ENCODE measurements at regions not wholly inside any gene's neighbourhood (a gene's known extent, or its start where the extent isn't known, plus 50 kb on each side); places are given as distances from the start of the nearest gene placed in this dataset.
"Not testable (repeated sequence)": the region's sequence is repeated elsewhere in the genome, so short reads cannot be mapped to it uniquely, and the experiment has no call there.

- no peak for DNase-seq
Observed at GRCh38 chr4:170529748-170530722, 440.3 kb upstream of the AADAT start.

DNA sequence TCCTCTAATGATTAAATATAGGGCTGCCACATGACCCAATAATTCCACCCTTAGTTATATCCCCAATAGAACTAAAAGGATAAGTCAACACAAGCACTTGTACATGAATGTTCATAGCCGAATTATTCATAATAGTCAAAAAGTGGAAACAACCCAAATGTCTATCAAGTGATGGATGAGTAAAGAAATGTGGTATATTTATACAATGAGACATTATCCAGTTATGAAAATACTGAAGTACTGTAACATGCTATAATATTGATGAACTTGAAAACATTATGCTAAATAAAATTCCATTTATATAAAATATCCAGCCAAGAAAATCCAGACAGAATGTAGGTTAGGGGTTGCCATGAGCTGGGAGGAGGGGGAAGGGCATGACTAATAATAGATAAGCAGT, 436.7 kb upstream of the AADAT start:
- DNase-seq, result no peak

DNA sequence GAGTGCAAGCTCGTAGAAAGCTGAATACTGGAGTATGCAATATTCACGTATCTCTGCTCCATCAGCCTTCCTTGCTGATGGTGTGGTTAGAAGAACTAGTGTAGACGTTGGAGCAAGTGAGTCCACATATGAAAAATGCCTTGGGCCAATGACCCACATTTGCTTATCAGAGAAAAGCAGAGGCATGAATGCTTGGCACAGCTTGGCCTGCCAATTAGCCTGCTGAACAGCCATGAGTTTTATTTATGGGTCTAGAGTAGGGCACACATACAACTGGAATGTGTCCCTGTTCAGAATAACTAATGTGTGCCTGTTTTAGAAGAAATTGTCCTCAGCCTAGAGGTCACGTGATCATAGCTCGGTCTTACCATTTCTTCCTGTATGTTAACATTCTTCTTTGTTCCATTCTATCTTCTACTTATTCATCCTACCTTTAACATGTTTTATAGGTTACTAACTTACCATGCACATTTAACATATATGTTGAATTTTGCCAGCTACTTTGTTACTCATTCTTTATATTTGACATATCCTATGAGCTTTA, 432.7 kb upstream of the AADAT start:
- no peak for DNase-seq

- no peak for DNase-seq
Observed at GRCh38 chr4:170497689-170498088, 407.9 kb upstream of the AADAT start.

DNA sequence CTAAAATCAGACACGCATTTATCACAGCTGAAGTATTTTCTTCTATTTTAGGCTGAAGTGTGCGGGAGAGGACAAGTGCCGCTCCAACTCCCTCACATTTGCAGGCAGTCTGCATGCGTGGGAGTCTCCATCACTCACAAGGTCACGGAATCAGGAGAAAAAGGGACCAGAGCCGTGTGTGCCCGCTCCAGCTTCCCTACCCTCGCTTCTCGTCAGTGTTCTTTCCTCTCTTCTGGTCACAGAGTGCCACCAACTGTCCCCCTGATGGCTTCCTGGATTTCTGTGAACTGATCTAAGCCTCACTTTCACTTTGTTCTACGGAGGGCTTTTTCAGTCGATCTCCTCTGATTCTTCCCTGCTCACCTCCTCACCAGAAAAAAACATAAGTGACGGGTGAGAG, 407.4 kb upstream of the AADAT start:
- peak; percentile 1 for DNase-seq

- DNase-seq, result no peak
Observed at GRCh38 chr4:170491981-170492380, 402.2 kb upstream of the AADAT start.

DNA sequence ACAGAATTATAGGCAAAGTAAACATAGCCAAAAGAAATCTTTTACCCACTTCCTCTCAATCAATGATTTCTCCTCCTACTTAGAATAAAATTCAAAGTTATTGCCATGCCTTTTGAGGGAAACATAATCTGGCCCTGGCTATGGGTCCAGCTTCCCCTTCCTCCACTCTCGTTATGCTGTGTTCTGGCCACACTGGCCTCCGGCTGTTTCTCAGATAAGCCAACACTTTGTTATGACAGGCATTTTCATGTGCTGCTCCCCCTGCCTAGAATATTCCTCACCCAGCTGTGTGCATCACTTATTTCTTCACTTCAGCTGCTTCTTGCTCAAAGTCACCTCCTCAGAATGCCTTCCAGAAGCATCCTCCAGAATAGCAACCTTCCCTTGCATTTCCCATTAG, 386.6 kb upstream of the AADAT start:
- no peak for DNase-seq

DNA sequence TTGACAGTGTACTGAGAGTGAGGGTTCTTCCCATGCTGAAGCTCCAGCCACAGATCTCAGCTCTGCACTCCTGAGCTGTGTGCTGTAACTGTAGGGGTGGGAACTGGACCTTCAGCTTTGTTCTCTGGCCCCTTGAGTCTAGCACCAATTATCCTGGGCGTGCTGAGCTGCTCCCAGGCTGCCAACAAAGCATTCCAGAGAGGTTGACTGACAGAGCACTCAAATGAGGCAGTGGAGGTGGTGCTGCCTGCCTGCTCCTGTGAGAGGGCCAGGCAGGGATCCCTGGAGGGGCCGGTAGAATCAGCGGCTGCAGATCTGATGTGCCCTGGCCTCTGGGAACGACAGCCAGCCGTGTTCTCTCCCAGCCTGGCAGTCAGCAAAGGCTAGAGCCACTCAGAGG, 375.7 kb upstream of the AADAT start:
- no peak for DNase-seq

DNA sequence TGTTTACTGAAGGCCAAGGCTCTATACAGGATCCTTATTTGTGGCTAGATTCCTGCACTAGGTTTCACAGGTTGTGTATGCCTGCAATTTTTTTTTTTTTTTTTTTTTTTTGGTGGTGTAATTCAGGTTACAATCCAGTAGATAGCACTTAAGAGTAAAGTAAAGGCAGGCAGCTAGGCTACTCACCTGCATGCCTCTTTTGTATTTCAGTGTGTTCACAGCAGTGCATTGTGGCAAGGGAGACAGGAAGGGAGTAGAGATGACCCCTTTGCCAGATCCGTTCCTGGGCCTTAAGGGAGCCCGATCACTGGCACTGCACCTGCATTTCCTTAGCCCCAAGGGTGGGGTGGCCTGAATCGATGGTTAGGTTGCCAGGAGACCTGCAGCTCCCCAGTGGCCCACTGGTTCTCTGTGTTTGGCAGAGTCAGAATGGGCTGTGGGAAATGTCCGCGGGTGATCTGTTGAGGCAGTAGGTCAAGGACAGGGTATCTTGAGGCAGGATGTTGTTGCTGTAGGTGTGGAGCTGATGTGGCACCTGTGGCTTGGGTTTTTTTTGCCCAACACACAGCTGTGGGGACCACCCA, 374.9 kb upstream of the AADAT start:
- no peak for DNase-seq

DNA sequence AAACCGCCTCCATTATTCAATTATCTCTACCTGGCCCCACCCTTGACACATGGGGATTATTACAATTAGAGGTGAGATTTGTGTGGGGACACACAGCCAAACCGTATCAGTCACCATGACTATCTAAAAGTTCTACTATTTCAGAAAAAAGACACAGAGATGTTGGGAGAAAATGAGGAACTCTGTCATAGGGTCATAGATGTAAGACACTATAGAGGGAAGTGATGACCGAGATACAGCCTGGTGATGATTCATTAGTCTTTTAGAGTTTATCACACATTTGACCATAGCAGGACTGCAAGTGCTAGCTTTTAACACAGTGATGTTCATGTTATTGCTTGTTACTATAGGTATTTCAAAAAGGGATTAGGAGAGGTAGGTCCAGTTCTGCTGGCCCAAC, 357.0 kb upstream of the AADAT start:
- DNase-seq, result no peak

- DNase-seq, result not testable (repeated sequence)
Observed at GRCh38 chr4:170441146-170441545, 351.4 kb upstream of the AADAT start.

- DNase-seq, result no peak
Observed at GRCh38 chr4:170428929-170429328, 339.2 kb upstream of the AADAT start.

- no peak for DNase-seq
Observed at GRCh38 chr4:170425521-170426143, 335.9 kb upstream of the AADAT start.

GRCh38 chr4:170425040-170425439, 335.3 kb upstream of the AADAT start:
- DNase-seq, result no peak

GRCh38 chr4:170423137-170423536, 333.4 kb upstream of the AADAT start:
- no peak for DNase-seq

- DNase-seq, result no peak
Observed at GRCh38 chr4:170420255-170420693, 330.5 kb upstream of the AADAT start.

DNA sequence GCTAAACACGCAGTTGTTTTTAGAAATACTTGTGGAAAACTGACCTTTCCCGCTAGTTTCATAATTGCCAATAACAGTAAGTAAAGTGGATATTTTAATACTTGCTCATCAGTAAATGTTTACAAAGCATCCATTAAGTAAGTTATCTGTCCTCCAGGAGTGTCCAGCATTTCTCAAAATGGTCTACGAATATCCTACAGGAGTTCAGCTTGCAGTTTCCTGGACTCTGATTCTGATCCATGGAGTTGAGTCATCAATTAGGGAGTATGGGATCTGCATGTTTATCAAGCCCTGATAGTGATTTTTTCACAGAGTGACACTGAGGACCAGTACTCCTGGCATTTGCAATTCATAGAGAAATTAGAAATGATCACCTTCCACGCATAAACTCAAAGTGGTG, 325.2 kb upstream of the AADAT start:
- no peak for DNase-seq

- DNase-seq, result no peak
Observed at GRCh38 chr4:170414360-170414759, 324.6 kb upstream of the AADAT start.

GRCh38 chr4:170413951-170414350, 324.2 kb upstream of the AADAT start:
- DNase-seq, result no peak

- DNase-seq, result no peak
Observed at GRCh38 chr4:170400361-170400760, 310.6 kb upstream of the AADAT start.

- DNase-seq, result no peak
Observed at GRCh38 chr4:170399581-170400293, 310.0 kb upstream of the AADAT start.

DNA sequence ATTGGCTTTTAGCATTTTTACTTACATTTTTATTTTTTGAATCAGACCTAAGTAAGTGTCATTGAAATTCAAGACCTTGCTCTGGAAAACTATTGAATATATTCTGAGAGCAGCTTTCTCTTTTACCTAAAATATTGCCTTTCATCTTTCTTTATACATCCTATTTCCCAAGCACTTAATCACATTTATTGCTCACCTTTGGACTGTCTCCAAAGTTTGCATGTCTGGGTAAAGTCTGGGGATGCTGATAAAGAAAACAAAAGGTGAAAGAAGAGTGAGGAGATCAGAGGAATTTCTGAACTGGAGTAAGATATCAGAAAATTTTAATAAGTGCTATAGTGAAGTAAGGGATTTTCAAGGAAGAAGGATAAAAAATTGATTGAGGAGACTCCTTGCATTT, 308.5 kb upstream of the AADAT start:
- DNase-seq, result no peak

DNA sequence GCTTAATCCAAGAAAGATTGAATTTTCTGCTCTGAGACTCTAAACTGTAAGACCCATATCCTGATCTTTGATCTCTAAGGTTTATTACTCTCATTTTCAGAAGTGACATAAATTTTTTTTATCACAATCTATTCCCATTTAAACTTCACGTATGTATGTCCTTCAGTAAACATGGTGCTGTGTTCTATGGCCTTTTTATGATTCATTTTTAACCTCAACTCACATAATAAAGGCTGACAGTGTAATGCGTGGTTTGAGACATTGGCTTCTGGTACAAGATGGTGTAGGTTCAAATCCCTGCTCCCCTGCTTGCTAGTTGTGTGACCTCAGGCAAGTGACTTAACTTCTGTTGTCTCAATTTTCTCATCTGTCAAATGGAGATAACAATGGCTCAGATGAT, 306.0 kb upstream of the AADAT start:
- no peak for DNase-seq

All from DMS79 treated with DMSO at 0.1 percent for 48 hours (cell line).